ENCODE measurements at regions not wholly inside any gene's neighbourhood (a gene's known extent, or its start where the extent isn't known, plus 50 kb on each side); places are given as distances from the start of the nearest gene placed in this dataset.

DNA sequence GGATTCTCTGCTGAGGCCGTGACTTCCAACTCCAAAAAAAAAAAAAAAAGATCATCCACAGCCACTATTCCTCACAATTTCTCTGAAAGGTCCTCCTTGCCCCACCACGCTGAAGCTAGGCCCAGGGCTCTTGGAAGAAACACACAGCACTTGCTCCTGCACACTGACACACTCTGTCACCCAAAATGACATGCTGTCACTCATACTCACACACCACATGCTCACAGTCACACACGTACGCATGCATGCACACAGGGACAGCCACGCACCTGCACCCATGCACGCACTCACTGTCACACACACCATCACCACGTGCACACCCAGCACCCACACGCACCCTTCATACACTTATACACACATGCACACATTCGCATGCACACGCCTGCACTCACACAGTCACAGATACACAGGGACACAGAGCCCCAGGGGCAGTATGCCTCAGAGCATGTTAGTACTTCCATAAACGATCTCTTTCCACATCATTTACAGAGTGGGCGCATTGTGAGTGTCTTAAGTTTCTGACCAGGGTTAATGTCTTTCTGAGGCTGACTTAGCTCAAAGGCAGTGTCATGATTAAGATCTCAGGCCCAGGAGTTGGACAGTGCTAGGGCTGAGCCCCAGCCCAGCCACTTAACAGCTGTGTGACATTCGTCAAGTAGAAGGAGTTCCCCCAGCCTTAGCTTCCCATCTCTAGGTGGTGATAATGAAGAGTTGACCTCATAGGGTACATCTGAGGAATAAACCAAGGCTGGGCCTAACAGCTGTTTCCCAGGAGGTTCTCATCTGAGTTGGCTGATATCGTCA is 93.4 kb downstream of the GLI2 start:
- DNase-seq (ENCODE audit: low read depth in 2 of 2) = no peak

DNA sequence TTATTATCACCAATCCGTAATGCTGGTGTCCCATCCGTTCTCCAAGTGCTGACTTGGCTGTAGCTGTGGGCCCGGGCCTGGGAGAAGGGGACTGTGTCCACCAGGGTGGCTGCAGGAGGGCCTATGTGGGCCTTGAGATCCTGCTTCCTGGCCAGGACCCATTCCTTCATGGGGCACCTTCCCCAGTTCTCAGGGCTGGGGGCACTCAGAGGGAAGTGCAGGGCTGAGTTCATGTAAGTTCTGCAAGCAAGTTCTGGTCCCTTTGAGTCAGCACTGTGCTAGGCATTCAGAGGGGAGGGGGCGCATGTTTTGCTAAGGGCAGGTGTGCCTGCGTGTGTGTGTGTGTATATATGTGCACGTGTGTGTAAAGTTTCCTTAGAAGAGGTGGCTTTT is 94.0 kb downstream of the GLI2 start:
- DNase-seq (ENCODE audit: low read depth in 2 of 2) = no peak

DNA sequence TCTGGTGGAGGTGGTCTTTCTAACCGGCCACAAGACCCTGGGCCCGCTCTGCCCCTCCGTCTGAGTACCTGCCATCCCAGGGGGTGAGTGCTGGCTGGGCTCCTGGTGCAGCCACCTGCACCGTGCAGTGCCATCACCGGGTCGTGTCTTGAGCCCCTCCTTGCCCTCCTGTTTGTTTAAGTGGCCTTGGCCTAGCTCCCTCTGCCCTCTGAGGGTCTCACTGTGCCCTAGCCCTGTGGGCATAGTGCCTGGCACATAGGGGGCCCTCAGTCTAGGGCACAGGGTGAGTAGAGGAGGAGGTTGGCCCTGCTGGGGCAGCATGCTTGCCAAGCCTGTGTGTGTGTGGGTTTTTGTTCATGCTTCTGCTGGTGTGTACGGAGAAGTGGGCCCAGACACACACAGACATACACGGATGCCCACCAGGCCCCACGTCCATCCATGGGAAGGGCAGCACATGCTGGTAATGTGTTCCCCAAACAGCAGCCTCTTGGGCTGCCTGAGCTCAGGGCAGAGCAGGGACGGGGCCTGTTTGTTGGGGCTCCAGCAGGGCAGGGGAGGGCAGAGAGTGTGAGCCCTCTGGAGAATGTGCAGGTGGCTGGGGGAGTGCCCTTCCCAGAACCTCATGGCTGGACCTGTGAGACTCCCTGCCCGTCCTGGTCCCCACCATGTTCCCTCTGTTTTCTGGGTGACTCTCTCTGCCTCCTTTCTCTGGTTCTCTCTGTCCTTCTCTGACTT is 94.6 kb downstream of the GLI2 start:
- no peak for DNase-seq (ENCODE audit: low read depth in 2 of 2)

DNA sequence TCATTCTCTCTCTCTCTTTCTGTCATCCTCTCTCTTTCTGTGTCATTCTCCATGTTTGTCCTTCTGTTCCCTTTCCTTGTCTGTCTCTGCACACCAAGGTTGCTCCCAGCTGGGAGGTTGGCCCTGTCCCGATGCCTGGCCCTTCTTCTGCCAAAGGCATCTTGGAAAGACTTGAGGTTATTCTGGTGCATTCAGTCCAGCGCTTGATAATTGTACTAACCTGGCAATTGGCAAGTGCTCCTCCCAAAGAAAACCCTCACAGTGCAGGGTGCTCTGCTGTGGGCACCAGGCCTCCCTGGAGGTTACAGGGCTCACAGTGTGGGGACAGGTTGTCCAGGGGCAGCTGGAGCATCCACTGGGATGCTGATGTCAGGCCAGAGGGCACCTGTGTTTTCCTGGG is 95.4 kb downstream of the GLI2 start:
- no peak for DNase-seq (ENCODE audit: low read depth in 2 of 2)

DNA sequence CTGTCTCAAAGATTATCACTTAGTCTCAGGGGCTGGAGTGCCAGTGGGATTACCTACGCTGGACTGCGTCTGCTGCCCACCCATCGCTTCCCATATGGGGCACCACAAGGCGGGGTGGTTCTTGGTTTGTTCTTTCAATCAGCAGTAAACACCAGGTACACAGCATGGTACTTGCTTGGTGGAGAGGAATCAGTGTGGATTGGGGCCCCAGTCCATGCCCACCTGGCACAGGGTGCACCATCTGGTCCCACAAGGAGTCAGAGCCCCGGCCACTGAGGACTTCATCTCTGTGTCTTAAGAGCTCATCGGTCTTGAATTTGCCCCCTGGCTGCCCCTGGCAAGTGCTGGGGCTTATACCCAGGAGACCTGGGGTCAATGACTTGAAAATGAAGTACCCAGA is 96.2 kb downstream of the GLI2 start:
- DNase-seq (ENCODE audit: low read depth in 2 of 2) = no peak

DNA sequence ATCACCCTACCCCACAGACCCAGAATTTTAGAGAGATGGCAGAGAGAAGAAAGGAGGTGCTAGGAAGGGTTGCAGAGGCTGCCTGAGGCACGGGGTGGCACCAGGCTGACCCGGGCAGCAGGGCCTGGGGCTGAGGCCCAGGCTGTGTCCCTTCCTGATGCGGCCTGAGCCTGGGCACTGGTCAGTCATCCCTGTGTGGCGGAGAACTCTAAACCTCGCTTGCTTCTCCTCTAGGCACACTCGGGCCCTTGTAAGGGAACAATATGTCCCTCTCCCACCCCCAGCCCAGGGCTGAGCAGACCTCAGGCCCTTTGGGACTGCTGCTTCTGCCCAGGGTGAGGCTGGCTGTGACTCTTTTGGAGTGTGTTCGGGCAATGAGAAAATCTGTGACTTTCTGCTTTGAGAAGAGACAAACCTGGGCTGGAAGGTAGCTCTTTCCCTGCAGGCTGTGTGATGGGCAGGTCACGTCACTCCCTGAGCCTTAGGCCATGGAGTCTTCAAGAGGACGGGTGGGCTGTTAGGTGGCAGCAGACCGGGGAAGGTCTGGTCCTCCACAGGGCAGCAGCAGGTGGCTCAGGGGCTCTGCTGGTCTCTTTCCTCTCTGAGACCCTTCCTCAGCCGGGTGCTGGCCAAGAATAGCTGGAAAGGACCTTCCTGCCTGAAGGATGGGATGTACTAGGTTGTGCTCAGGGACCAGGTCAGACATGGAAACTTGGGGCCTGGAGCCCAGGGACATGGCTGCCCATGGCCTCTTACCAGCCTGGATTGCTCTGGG is 96.8 kb downstream of the GLI2 start:
- DNase-seq (ENCODE audit: low read depth in 2 of 2) = no peak

DNA sequence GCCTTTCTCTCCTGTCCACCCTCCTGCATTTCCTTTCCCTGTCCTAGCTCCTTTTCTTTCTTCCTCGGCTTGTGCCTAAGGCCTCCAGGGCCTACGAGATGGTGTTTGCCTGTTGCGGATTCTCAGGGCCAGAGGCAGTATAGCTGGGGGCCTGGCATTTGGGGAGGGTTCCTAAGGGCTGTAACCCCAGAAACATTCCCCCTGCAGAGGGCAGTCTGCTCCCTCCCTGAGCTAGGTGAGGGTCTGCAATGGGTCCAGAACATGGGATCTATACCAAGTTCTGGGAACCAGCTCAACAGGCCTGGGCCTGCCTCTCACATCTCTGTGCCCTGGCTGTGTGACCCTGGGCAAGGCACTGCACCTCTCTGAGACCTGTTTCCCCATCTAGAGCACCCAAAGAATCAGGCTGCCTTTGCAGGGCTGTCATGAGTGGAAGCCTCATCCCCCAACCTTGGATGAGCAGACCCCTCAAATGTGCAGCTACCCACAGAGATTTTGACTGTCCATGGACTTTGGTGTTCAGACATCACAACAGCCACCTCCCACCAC is 97.5 kb downstream of the GLI2 start:
- no peak for DNase-seq (ENCODE audit: low read depth in 2 of 2)

DNA sequence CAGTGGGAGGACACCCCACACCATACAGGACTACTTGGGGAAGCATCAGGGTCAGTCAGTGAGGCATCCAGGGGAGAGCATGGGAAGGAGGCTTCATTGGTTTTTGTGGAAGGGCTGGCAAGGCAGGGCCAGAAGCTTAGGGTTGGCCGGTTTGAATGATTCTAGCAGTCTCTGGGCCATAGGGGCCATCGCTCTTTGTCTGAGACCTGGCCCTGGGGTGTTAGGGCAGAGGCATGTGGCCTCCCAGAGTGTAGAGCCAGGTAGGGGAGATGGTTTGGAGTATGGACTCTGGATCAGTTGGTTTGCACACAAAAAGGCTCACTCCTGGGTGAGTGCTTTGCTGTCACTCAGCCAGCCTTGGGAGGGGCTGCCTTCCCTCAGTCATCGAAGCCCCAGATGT is 98.5 kb downstream of the GLI2 start:
- DNase-seq (ENCODE audit: low read depth in 2 of 2) = no peak

DNA sequence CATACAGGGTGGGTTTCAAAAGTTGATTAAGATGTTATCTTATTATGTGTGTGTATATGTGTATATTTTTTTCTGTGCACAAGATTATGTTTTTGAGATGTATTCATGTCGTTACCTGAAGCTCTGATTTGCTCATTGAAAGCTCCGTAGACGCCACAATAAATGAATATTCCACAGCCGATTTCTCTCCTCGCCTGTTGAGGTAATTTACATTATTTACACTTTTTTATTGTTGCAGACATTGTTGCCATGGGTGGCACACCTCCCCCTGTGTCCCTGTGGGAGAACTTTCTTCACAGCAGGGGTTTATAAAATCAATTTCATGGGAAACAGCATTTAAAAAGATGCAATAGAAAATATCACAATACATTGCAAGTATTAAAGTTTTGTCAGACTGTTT is 100.6 kb downstream of the GLI2 start:
- DNase-seq (ENCODE audit: low read depth in 2 of 2) = no peak

DNA sequence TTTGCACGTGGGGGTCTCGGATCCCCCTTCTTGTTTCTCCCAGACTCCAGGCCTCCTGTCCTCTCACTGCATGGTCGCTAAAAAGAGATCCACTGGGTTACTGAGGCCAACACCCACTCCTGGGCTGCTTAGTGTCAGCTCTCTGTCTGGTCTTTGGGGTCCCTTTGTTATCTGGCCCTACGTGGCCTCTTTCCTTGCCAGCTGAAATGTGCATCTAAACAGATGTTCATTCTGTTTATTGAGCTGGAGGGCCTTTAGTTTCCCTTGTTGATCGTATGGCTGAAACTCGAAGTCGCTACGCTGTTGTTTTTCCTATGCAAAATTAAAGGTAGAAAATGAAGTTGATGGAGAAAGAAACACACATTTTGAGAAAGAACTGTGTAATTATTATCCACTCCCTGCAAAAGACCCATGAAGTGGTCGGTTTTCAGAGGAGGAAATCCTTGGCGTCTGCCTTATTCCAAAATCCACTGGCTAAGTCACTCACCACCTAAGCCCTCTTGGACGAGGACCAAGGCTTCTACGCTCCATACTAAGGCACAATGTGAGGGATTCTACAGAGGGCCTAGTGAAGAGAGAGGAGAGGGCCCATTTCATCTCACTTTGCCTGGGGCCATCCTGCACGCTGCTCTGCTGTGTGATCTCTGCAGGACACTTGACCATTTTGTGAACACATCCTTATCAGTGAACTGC is 105.3 kb downstream of the GLI2 start:
- DNase-seq (ENCODE audit: low read depth in 2 of 2) = no peak

DNA sequence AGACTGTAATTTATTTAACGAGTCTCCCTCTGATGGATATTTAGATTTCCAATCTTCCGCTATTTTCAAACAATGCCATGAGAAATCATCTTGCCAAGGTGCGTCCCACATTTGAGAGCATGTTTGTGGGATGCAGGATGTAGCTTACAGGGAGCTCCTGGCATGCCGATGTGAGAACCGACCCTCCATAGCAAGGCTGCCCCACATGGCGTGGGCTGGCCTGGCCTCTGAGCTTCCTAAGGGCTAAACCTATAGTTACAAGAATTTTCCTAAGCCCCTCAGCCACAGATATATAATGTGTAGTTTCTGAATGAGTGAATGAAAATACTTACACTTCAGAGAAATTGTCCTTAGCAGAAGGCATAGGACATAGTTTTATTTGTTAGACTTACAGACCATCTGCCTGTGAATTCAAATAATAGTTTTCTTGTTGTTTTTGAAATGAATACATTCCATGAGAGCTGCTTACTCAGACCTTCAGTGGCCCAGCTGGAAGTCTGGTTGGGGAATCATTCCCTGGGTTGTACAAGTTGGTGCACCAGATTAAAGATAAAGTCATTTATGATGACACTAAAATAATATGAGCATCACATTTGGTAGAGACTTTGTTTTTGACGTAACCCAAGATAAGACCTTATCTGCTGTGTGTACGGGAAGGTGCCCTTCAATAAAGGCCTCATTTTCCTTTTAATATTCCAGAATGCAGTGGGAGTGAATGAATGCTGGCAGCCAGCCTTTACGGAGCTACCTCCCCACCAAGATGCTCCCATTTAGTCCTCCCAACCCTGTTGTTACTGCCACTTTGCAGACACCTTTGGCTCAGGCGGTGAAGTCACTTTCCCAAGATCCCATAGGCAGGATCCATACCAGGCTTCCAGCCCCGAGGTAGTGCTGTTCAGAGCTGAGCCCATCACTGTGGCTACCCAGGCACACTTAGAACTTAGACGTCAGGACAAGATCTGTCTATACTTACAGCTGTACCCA is 107.1 kb downstream of the GLI2 start:
- DNase-seq (ENCODE audit: low read depth in 2 of 2) = no peak

DNA sequence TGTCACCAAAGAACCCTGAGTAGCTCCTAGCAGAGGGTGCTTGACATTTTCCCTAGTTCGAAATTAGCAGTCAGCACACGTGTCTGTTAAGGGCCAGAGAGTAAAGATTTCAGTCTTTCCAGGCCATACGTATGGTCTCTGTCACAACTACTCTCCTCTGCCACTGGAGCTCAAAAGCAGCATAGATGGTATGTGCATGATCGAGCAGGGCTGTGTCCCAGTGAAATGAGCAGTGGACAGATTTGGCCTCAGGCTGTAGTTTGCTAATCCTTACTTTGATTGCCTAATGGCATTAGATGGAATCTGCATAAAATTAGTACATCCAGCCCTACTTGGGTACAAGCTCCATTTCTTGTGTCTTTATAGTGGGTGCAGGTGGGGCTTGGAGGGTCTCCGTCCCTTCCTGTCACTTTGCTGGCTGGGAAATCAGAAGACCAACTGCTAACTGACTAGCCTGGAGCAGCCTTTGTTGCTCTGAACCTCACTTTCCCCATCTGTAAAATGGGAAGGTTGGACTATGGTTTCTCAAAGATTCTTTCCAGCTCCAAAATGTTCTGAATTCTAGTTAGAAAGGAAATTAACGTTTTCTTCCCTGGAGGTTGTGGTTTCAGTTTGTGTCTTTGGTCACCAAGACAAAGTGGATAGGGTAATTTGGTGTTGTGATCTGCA is 108.5 kb downstream of the GLI2 start:
- DNase-seq (ENCODE audit: low read depth in 2 of 2) = no peak

DNA sequence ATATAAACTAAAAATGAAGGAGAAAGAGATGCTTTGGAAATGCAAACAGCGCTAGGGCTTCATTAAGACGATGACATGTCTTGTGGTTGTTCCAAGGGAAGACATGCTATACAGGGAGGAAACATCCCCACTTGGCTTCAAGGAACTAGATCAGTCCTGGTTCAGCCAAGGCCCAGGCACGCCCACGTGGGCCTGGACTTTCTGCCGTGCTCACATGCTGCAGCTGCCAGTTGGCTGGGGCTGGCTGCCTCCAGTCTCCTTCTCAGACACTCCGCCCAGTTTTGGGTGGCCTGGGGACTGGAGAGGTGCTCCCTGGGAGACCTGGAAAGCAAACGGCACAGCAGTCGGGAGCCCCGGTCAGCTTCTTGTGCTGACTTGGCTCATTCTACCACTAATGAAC is 109.6 kb downstream of the GLI2 start:
- no peak for DNase-seq (ENCODE audit: low read depth in 2 of 2)

DNA sequence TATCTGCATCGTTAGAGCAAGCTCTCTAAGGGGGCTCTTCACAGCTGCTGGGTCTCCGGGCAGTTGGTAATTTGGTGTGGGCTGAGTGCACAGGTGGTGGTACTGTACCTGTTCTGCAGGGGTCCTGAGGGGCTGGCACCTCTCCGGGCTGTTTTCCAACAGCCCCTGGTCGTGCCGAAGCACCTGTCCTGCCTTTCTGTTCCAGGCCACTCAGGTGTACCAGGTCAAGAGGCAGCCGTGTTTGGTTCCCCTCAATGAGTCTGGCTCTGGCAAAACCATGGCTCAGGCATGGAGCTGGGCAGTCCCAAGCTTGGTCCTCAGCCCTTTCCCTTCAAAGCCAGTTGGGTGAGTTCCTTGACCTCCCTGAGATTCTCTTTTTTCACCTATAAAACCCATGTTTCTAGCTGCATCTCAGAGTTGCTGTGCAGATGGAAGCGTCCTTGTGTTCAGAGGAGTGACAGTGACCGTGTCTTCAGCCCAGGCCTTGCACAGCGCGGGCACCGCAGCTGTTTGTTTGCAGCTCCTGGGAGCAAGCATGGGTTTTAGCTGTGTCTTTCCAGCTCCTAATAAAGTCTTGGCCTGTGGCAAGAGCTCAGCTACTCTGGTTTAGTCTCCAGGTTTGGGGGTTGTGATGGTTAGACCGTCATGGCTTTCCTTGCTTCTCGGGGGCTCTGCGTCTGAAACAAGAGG is 110.9 kb downstream of the GLI2 start:
- no peak for DNase-seq (ENCODE audit: low read depth in 2 of 2)

DNA sequence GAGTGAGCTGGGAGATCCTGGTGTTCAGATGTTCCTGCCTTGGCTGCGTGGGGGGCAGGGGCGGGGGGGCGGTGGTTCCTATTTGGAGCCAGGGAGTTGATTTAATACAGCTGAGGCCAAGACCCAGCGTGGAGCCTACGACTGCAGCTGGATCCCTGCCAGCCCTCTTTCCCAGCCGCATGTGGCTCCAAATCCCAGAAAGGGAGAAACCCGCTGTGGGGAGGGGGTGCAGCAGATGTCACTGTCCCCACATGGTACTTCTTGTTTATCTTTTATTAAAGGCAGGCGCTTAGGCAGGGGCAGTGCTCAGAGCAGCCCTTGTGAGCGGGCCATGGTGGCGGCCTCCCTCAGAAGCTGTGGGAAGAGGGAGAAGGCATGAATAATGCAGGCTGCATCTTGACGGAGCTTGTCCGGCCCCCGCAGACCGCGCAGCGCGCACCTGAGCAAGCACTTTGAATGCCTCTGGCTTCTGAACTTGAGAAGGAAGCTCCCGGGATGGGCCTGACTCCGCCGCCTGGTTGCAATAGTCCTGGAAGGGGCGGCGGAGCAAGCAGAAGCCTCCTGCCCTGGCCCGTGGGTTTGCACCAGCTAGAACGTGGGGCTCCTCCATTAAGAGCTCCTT is 112.1 kb downstream of the GLI2 start:
- DNase-seq (ENCODE audit: low read depth in 2 of 2) = no peak

DNA sequence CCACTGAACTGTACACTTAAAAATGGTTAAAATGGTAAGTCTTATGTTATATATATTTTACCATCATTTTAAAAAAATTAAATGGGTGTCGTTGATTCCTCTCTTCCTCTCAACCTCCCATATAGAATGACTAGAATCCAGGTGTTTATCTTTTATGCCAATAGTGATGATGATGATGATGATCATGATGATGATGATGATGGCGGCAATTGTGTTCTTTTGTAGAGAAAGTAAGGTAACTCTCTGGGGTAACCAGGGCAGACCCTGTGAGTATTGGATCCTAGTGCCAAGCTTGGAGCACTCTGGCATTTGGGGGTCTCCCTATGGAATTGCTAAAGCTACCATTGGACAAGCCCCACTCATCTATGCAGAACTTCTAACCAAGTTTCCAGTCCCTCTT is 113.6 kb downstream of the GLI2 start:
- no peak for DNase-seq (ENCODE audit: low read depth in 2 of 2)

DNA sequence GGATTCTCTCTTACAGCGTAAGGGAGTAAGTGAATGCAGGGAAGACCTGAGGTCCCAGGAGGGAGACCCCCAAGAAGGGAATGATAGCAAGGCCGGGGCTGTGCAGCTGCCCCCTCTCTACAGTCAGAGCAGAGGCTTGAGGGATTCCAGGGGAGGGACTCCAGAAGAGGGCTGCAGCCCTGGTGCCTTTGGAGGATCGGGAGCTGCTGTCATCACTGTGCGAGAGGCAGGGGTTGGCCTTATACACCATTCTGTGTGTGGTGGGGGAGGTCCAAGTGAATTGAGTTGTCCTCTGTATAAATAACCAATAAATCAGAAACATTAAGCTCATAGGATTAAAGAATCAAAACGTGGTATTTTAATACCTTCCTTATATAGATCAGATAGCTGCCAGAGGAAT is 114.9 kb downstream of the GLI2 start:
- no peak for DNase-seq (ENCODE audit: low read depth in 2 of 2)

DNA sequence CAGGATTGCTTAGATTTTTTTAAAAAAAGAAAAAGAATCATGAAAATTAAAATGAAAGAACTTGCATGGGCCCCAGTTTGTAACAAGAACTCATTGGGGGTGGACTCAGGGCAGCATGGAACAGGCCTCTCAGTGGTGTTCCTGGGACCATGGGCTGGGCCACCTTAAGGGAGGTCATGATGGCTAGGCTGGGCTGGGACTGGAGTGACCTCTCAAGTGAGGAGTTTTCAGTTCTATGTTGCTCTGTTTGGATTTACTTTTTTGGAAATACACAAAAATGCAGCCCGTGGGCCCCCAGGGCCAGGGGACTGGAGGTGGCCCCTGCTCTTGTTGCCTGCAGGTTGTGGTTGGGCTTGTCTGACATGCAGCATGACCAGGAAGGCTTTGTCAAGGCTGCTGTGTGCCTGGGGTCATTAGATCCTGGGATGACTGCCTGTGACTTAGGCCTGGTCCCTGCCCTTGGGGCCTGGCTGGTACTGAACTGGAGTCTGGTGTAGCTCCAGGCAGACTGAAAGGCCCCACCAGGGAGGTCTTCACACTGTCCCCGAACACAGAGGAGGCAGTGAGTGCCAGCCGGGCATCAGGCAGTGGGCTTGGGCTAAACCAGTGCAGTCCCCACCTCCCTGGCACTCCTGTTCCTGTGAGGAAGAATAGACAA is 115.6 kb downstream of the GLI2 start:
- no peak for DNase-seq (ENCODE audit: low read depth in 2 of 2)
